PC-3 (cell line): ENCODE measurements at regions not wholly inside any gene's neighbourhood (a gene's known extent, or its start where the extent isn't known, plus 50 kb on each side); places are given as distances from the start of the nearest gene placed in this dataset.

Experiments
- CTCF ChIP-seq: fragments of 300-600 bp; sonication (generic); conservative IDR thresholded peaks from 2 replicates; pipeline ENCODE4 v1.5.1; 2017; ENCODE audit warnings: antibody characterized with exemption, low read depth, mild to moderate bottlenecking, low read length
- EZH2 ChIP-seq: fragments of 300-600 bp; sonication (generic); IDR thresholded peaks from one replicate; pipeline ENCODE4 v1.6.1; 2017; ENCODE audit warnings: antibody characterized with exemption, mild to moderate bottlenecking, low read length; ENCODE audit not compliant: unreplicated experiment

- TF ChIP-seq CTCF (no peak), EZH2 (no peak)
These were observed 1052.8 kb downstream of the TTLL7 start for GRCh38 chr1:82946096-82946605.
